ENCODE measurements at regions not wholly inside any gene's neighbourhood (a gene's known extent, or its start where the extent isn't known, plus 50 kb on each side); places are given as distances from the start of the nearest gene placed in this dataset.
A peak's percentile ranks its signal among the peaks of the same experiment; 100 is the strongest.

GRCh38 chr4:164312671-164313070, 441.3 kb upstream of the SMIM31 start:
- Histone ChIP-seq H3K56ac (replicated peaks; ENCODE audit: insufficient read length, low read depth, low read length) (no peak overlapping the region), H3K14ac (ENCODE audit: insufficient read length) (no peak overlapping the region), H4K5ac (ENCODE audit: insufficient read length, low read depth, low read length) (no peak overlapping the region), H2BK12ac (ENCODE audit: low read depth, low read length) (no peak overlapping the region), H2BK120ac (replicated peaks; ENCODE audit: low read depth, low read length) (no peak overlapping the region), H3K23ac (ENCODE audit: insufficient read length) (no peak overlapping the region), H3K23me2 (ENCODE audit: low read depth, low read length) (no peaks in the 10 kb centered on the region; the same call in 1 of the 2 replicates), H3K4ac (replicated peaks; ENCODE audit: insufficient read length, low read depth, low read length) (no peak overlapping the region), H3K36me3 (ENCODE audit: control insufficient read depth in 2 of 4, insufficient read depth in 4 of 4, low read length in 3 of 4) (no peaks in the 10 kb centered on the region), H3K79me1 (ENCODE audit: low read depth, low read length) (no peaks in the 10 kb centered on the region), H3K27ac (ENCODE audit: low read depth, low read length) (no peak overlapping the region), H4K91ac (replicated peaks; ENCODE audit: insufficient read length, low read length) (no peak overlapping the region), H2BK5ac (ENCODE audit: low read depth, low read length) (no peak overlapping the region), H2BK20ac (ENCODE audit: low read length) (no peak overlapping the region), H3K9ac (replicated peaks in 1 of 4; ENCODE audit: extremely low read depth in 1 of 4, low read depth in 3 of 4, low read length in 3 of 4) (no peak overlapping the region), H3K9me3 (ENCODE audit: insufficient read depth in 2 of 2, low read depth in 1 of 2, low read length in 1 of 2) (no peaks in the 10 kb centered on the region), H3K79me2 (ENCODE audit: control insufficient read depth in 1 of 2, insufficient read depth in 2 of 2, low read length in 2 of 2) (no peaks in the 10 kb centered on the region), H2AK5ac (ENCODE audit: low read depth, low read length) (no peak overlapping the region), H4K8ac (ENCODE audit: extremely low read depth, insufficient read depth, low read length) (no peak overlapping the region), H3K18ac (ENCODE audit: extremely low read depth, low read length) (no peak overlapping the region), H4K20me1 (replicated peaks in 1 of 2; ENCODE audit: control insufficient read depth in 1 of 2, insufficient read depth in 2 of 2, low read length in 2 of 2) (no peaks in the 10 kb centered on the region), H2AFZ (ENCODE audit: low read length) (no peak overlapping the region), H2BK15ac (ENCODE audit: low read length) (no peak overlapping the region), H3K4me3 (ENCODE audit: extremely low read depth in 1 of 4, insufficient read depth in 2 of 4, low read depth in 3 of 4, low read length in 4 of 4) (no peak overlapping the region), H3K4me2 (ENCODE audit: insufficient read depth in 1 of 2, low read depth in 2 of 2, low read length in 2 of 2) (0 out of 4 replicates have a peak overlapping the region, but pooled peaks of 1 of the 2 experiments have one; percentile 22), H3K27me3 (replicated peaks in 1 of 4; ENCODE audit: control insufficient read depth in 3 of 4, extremely low read depth in 1 of 4, insufficient read depth in 3 of 4, low read length in 3 of 4) (no peaks in the 10 kb centered on the region), H3K4me1 (replicated peaks in 1 of 4; ENCODE audit: control insufficient read depth in 3 of 4, insufficient read depth in 4 of 4, low read length in 3 of 4) (peaks cover 0 to 3% (median 0%) of the 10 kb centered on the region in 4 experiments; a peak in 2 of 7 replicates)
- FAIRE-seq (no peak), DNase-seq (ENCODE audit: low read depth in 1 of 2, low spot score in 2 of 2) (no peak)
- CTCF ChIA-PET (ENCODE audit: partially characterized antibody): no interaction called here
- POLR2A ChIA-PET (ENCODE audit: partially characterized antibody): no interaction called here
- TF ChIP-seq EP300 (IDR thresholded peaks at IDR 0.05; ENCODE audit: borderline replicate concordance in 1 of 2, low read depth in 2 of 2, low read length in 2 of 2) (no peak), RBBP5 (IDR thresholded peaks at IDR 0.05; ENCODE audit: borderline replicate concordance, low read depth, low read length) (no peak), TAF7 (optimal IDR thresholded peaks at IDR 0.05; ENCODE audit: borderline replicate concordance, low read depth, low read length) (no peak)
- 70% methylated on average over 6 of the region's 6 CpGs; no CpG with 5 or more reads in 1 of the 2 experiments for WGBS, 2 experiments (ENCODE audit: extremely low coverage in 1 of 2, insufficient coverage in 1 of 2, insufficient read length in 1 of 2, insufficient replicate concordance in 2 of 2, low coverage in 1 of 2, low lambda C conversion rate in 2 of 2, missing lambda C conversion rate in 1 of 2)

Data from H1 (cell line).